K562 (cell line): ENCODE measurements at regions not wholly inside any gene's neighbourhood (a gene's known extent, or its start where the extent isn't known, plus 50 kb on each side); places are given as distances from the start of the nearest gene placed in this dataset.

Experiments used
- ATAC-seq: fragments of 200-7000 bp; cut with Tn5 transposase; 3 replicates; pipeline ENCODE4 v1.9.1; 2020; ENCODE audit warnings: moderate library complexity
- BruUV-seq: library from RNA; stranded (reverse); fragments of 400-500 nt; replicated peaks from 2 replicates; lab custom pipeline; 2021; lab: Mats Ljungman, UMichigan
- CTCF ChIA-PET: fragments of 300-600 bp; formaldehyde crosslinking; extraction: SDS; loops from one replicate; lab custom pipeline; 2021; ENCODE audit warnings: low intra/inter-chr PET ratio; lab: Yijun Ruan, JAX
- POLR2A ChIA-PET: fragments of 300-600, 350-650 bp; sonication (Branson Sonifier 250); formaldehyde crosslinking; extraction: SDS; loops from one replicate; lab custom pipeline; 2021; ENCODE audit warnings: antibody characterized with exemption, inconsistent platforms; lab: Yijun Ruan, JAX
- DNase-seq, 4 experiments: peaks; one replicate each; pipeline versions ENCODE4 v3.0.0 to v3.0.0-alpha.2; 2011 to 2018; ENCODE audit warnings: low spot score in 3 of 4, mixed read lengths in 3 of 4; ENCODE audit errors: extremely low read depth in 1 of 4
- FAIRE-seq: peaks from 2 replicates; lab custom pipeline; 2011; peaks lifted over from hg19 to GRCh38; lab: Jason Lieb, UNC
- H2AFZ ChIP-seq: 2 replicates; pipeline ENCODE4 v1.6.0; 2011; ENCODE audit warnings: low read depth, low read length, control low read depth, inconsistent platforms
- H3K27ac ChIP-seq: fragments of 200-600 bp; 3 replicates; pipeline ENCODE4 v1.8.0; 2011; ENCODE audit warnings: low read depth, mild to moderate bottlenecking, control low read depth, inconsistent platforms, low read length, moderate library complexity, mixed read lengths; ENCODE audit errors: extremely low read depth
- H3K27me3 ChIP-seq, 2 experiments: fragments of 300-600 bp in 1 of 2; 2 replicates in 1 of 2; 3 replicates in 1 of 2; pipeline versions ENCODE4 v1.6.0 to v1.8.0; 2011; ENCODE audit warnings: inconsistent platforms in 2 of 2, low read length in 2 of 2, mild to moderate bottlenecking in 1 of 2, mixed read lengths in 1 of 2, moderate library complexity in 1 of 2; ENCODE audit not compliant: control insufficient read depth in 2 of 2, insufficient read depth in 2 of 2
- H3K36me3 ChIP-seq: fragments of 300-600 bp; 3 replicates; pipeline ENCODE4 v1.8.0; 2011; ENCODE audit warnings: mild to moderate bottlenecking, low read length, inconsistent platforms; ENCODE audit not compliant: control insufficient read depth, insufficient read depth
- H3K4me1 ChIP-seq, 2 experiments: fragments of 200-600 bp in 1 of 2; replicated peaks in 1 of 2; 2 replicates in 1 of 2; 3 replicates in 1 of 2; pipeline versions ENCODE4 v1.5.1 to v1.8.0; 2011; ENCODE audit warnings: inconsistent platforms in 2 of 2, low read length in 2 of 2, mild to moderate bottlenecking in 1 of 2, mixed read lengths in 1 of 2, moderate library complexity in 1 of 2; ENCODE audit not compliant: control insufficient read depth in 2 of 2, insufficient read depth in 2 of 2
- H3K4me2 ChIP-seq: 2 replicates; pipeline ENCODE4 v1.6.1; 2011; ENCODE audit warnings: low read length, control low read depth, inconsistent platforms, mixed read lengths; ENCODE audit not compliant: insufficient read depth
- H3K4me3 ChIP-seq: fragments of 200-600 bp; sonication (generic), shearing (Covaris generic); 2 replicates; pipeline ENCODE4 v1.5.1; 2016; ENCODE audit warnings: control low read depth, inconsistent platforms
- H3K79me2 ChIP-seq: fragments of 200-600 bp; 3 replicates; pipeline ENCODE4 v1.8.0; 2011; ENCODE audit warnings: low read length, inconsistent platforms; ENCODE audit not compliant: control insufficient read depth, insufficient read depth
- H3K9ac ChIP-seq, 2 experiments: 2 replicates each; pipeline versions ENCODE4 v1.6.0 to v1.6.1; 2011; ENCODE audit warnings: low read depth in 2 of 2, low read length in 2 of 2, control low read depth in 1 of 2, inconsistent platforms in 1 of 2, mild to moderate bottlenecking in 1 of 2, mixed read lengths in 1 of 2; ENCODE audit not compliant: insufficient read depth in 1 of 2
- H3K9me1 ChIP-seq: one replicate; pipeline ENCODE4 v1.6.0; 2011; ENCODE audit warnings: inconsistent platforms, mild to moderate bottlenecking, low read length, moderate library complexity; ENCODE audit not compliant: control insufficient read depth, insufficient read depth
- H3K9me3 ChIP-seq: replicated peaks from 2 replicates; pipeline ENCODE4 v1.5.1; 2011; ENCODE audit warnings: low read depth, low read length, inconsistent platforms; ENCODE audit not compliant: control insufficient read depth, insufficient read depth
- H4K20me1 ChIP-seq: replicated peaks from 2 replicates; pipeline ENCODE4 v1.6.1; 2011; ENCODE audit warnings: low read length, inconsistent platforms, mixed read lengths; ENCODE audit not compliant: control insufficient read depth, insufficient read depth
- BRD9 ChIP-seq: fragments of 450-650 bp; IDR thresholded peaks from 2 replicates; pipeline ENCODE4 v1.6.1; 2018; ENCODE audit warnings: low read depth; ENCODE audit not compliant: partially characterized antibody
- CREB1 ChIP-seq, 2 experiments: sonication (generic) in 1 of 2; formaldehyde crosslinking in 1 of 2; IDR thresholded peaks; 2 replicates each; pipeline versions ENCODE4 v1.6.1 to v1.8.0; 2012 to 2022; ENCODE audit warnings: inconsistent platforms in 1 of 2, mild to moderate bottlenecking in 1 of 2, missing genetic modification reagents in 1 of 2, moderate library complexity in 1 of 2
- FOXK2 ChIP-seq, 2 experiments: fragments of 450-650 bp; IDR thresholded peaks in 1 of 2; conservative IDR thresholded peaks in 1 of 2; 2 replicates each; pipeline ENCODE4 v1.6.1; 2016; ENCODE audit warnings: low read depth in 2 of 2, mild to moderate bottlenecking in 1 of 2
- IRF9 ChIP-seq: fragments of 450-650 bp; IDR thresholded peaks from 2 replicates; pipeline ENCODE4 v1.6.1; 2016; ENCODE audit warnings: missing biosample characterization, missing genetic modification characterization
- MEF2A ChIP-seq: IDR thresholded peaks from 2 replicates; pipeline ENCODE4 v1.6.1; 2011; ENCODE audit warnings: low read depth, mild to moderate bottlenecking, low read length, moderate library complexity; ENCODE audit not compliant: control insufficient read depth
- PML ChIP-seq: IDR thresholded peaks from 2 replicates; pipeline ENCODE4 v1.6.1; 2012; ENCODE audit warnings: low read length, inconsistent platforms
- RNF2 ChIP-seq: sonication (generic); IDR thresholded peaks from 2 replicates; pipeline ENCODE4 v1.6.1; 2016
- ZNF699 ChIP-seq: fragments of 250-450 bp; sonication (Bioruptor Pico); IDR thresholded peaks from 2 replicates; pipeline ENCODE4 v1.8.0; 2021; ENCODE audit warnings: mild to moderate bottlenecking, moderate library complexity; ENCODE audit not compliant: insufficient replicate concordance
- WGBS: fragments of 100-300 bp; shearing (Covaris generic); methylation state at CpG from one replicate; pipeline ENCODE4 v1.1.6; 2016; ENCODE audit warnings: low coverage, mixed read lengths; ENCODE audit not compliant: insufficient coverage; ENCODE audit errors: missing lambda C conversion rate; 5-methylcytosine and 5-hydroxymethylcytosine counted together
- in situ Hi-C: fragments of 300-500 bp; cut with MboI; formaldehyde crosslinking; loops from 4 replicates; pipeline ENCODE4 v1.15.0; 2018; ENCODE audit warnings: inconsistent platforms, mixed read lengths
- intact Hi-C: fragments of 100-400 bp; cut with micrococcal nuclease; formaldehyde crosslinking; loops from 2 replicates; pipeline ENCODE4 v1.14.2; 2022

- intact Hi-C loops (no loop called here), in situ Hi-C loops (no loop called here)
- H3K4me2 ChIP-seq = no peak overlapping the region
- no peak for ATAC-seq
- BruUV-seq = no TSS peak
- no peak overlapping the region for H2AFZ ChIP-seq
- H3K4me3 ChIP-seq = no peak overlapping the region
- WGBS = 0% methylated on average over 2 of the region's 2 CpGs
- DNase-seq = no peak
- H3K27ac ChIP-seq = no peak overlapping the region
- no peaks in the 10 kb centered on the region for H3K4me1 ChIP-seq
- ChIA-PET CTCF (no interaction called here), POLR2A (no interaction called here)
- H3K36me3 ChIP-seq = no peaks in the 10 kb centered on the region
- no peaks in the 10 kb centered on the region for H3K79me2 ChIP-seq
- TF ChIP-seq IRF9 (tag) (no peak), RNF2 (no peak), FOXK2 (conservative IDR thresholded peaks at IDR 0.05 in 1 of 2, IDR thresholded peaks at IDR 0.05 in 1 of 2; ENCODE audit: low read depth in 2 of 2) (no peak), MEF2A (no peak), BRD9 (no peak), CREB1 (IDR thresholded peaks at IDR 0.05) (no peak), CREB1 (CRISPR knock-in tag; IDR thresholded peaks at IDR 0.05) (no peak), ZNF699 (no peak), PML (no peak)
- TF ChIP-seq, all 486 proteins: peak for 0
- Histone ChIP-seq H3K9me1 (no peaks in the 10 kb centered on the region), H3K27me3 (peaks cover 0 to 7% of the 10 kb centered on the region in 2 experiments; a peak in 1 of 5 replicates), H4K20me1 (no peaks in the 10 kb centered on the region), H3K9ac (no peak overlapping the region), H3K9me3 (no peaks in the 10 kb centered on the region)
- no peak for FAIRE-seq
Measured at GRCh38 chr3:59429198-59429597, 379.4 kb upstream of the CFAP20DC start.
